ENCODE measurements at regions not wholly inside any gene's neighbourhood (a gene's known extent, or its start where the extent isn't known, plus 50 kb on each side); places are given as distances from the start of the nearest gene placed in this dataset.
"Not testable (repeated sequence)": the region's sequence is repeated elsewhere in the genome, so short reads cannot be mapped to it uniquely, and the experiment has no call there.

DNA sequence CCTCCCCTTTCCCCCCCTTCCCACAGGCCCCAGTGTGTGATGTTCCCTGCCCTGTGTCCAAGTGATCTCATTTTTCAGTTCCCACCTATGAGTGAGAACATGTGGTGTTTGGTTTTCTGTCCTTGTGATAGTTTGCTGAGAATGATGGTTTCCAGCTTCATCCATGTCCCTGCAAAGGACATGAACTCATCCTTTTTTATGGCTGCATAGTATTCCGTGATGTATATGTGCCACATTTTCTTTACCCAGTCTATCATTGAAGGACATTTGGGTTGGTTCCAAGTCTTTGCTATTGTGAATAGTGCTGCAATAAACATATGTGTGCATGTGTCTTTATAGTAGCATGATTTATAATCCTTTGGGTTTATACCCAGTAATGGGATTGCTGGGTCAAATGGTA, 106.0 kb upstream of the CADM1 start:
- not testable (repeated sequence) for TF ChIP-seq KAT8 (CRISPR knock-in tag; IDR thresholded peaks at IDR 0.05); BRD4 (CRISPR knock-in tag; IDR thresholded peaks at IDR 0.05); ZNF747 (CRISPR knock-in tag; IDR thresholded peaks at IDR 0.05; ENCODE audit: borderline replicate concordance); KDM1A (CRISPR knock-in tag; IDR thresholded peaks at IDR 0.05); NFE2L2 (IDR thresholded peaks at IDR 0.05; ENCODE audit: low read length); PLRG1 (conservative IDR thresholded peaks at IDR 0.05)
- TF ChIP-seq, protein P1, sequence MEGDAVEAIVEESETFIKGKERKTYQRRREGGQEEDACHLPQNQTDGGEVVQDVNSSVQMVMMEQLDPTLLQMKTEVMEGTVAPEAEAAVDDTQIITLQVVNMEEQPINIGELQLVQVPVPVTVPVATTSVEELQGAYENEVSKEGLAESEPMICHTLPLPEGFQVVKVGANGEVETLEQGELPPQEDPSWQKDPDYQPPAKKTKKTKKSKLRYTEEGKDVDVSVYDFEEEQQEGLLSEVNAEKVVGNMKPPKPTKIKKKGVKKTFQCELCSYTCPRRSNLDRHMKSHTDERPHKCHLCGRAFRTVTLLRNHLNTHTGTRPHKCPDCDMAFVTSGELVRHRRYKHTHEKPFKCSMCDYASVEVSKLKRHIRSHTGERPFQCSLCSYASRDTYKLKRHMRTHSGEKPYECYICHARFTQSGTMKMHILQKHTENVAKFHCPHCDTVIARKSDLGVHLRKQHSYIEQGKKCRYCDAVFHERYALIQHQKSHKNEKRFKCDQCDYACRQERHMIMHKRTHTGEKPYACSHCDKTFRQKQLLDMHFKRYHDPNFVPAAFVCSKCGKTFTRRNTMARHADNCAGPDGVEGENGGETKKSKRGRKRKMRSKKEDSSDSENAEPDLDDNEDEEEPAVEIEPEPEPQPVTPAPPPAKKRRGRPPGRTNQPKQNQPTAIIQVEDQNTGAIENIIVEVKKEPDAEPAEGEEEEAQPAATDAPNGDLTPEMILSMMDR (CRISPR knock-in tag; IDR thresholded peaks at IDR 0.05), result not testable (repeated sequence)
- TF ChIP-seq, protein P2, sequence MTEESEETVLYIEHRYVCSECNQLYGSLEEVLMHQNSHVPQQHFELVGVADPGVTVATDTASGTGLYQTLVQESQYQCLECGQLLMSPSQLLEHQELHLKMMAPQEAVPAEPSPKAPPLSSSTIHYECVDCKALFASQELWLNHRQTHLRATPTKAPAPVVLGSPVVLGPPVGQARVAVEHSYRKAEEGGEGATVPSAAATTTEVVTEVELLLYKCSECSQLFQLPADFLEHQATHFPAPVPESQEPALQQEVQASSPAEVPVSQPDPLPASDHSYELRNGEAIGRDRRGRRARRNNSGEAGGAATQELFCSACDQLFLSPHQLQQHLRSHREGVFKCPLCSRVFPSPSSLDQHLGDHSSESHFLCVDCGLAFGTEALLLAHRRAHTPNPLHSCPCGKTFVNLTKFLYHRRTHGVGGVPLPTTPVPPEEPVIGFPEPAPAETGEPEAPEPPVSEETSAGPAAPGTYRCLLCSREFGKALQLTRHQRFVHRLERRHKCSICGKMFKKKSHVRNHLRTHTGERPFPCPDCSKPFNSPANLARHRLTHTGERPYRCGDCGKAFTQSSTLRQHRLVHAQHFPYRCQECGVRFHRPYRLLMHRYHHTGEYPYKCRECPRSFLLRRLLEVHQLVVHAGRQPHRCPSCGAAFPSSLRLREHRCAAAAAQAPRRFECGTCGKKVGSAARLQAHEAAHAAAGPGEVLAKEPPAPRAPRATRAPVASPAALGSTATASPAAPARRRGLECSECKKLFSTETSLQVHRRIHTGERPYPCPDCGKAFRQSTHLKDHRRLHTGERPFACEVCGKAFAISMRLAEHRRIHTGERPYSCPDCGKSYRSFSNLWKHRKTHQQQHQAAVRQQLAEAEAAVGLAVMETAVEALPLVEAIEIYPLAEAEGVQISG (CRISPR knock-in tag; IDR thresholded peaks at IDR 0.05), result not testable (repeated sequence)
- TF ChIP-seq, protein P3, sequence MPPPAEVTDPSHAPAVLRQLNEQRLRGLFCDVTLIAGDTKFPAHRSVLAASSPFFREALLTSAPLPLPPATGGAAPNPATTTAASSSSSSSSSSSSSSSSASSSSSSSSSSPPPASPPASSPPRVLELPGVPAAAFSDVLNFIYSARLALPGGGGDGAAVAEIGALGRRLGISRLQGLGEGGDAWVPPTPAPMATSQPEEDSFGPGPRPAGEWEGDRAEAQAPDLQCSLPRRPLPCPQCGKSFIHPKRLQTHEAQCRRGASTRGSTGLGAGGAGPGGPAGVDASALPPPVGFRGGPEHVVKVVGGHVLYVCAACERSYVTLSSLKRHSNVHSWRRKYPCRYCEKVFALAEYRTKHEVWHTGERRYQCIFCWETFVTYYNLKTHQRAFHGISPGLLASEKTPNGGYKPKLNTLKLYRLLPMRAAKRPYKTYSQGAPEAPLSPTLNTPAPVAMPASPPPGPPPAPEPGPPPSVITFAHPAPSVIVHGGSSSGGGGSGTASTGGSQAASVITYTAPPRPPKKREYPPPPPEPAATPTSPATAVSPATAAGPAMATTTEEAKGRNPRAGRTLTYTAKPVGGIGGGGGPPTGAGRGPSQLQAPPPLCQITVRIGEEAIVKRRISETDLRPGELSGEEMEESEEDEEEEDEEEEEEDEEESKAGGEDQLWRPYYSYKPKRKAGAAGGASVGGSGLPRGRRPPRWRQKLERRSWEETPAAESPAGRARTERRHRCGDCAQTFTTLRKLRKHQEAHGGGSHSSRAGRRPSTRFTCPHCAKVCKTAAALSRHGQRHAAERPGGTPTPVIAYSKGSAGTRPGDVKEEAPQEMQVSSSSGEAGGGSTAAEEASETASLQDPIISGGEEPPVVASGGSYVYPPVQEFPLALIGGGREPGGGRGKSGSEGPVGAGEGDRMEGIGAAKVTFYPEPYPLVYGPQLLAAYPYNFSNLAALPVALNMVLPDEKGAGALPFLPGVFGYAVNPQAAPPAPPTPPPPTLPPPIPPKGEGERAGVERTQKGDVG (CRISPR knock-in tag; IDR thresholded peaks at IDR 0.05; ENCODE audit: borderline replicate concordance), result not testable (repeated sequence)

All from HepG2 (cell line).